H9 (cell line): ENCODE measurements at regions not wholly inside any gene's neighbourhood (a gene's known extent, or its start where the extent isn't known, plus 50 kb on each side); places are given as distances from the start of the nearest gene placed in this dataset.

Experiments used
- DNase-seq: peaks from one replicate; pipeline ENCODE4 v3.0.0-alpha.2; 2017
- H2AFZ ChIP-seq: one replicate; pipeline ENCODE4 v1.6.1; 2013; ENCODE audit warnings: mild to moderate bottlenecking, low read length, control low read depth, moderate library complexity
- H2AK5ac ChIP-seq: 2 replicates; pipeline ENCODE4 v1.6.1; 2013; ENCODE audit warnings: low read length, control low read depth, mixed read lengths; ENCODE audit not compliant: insufficient read length
- H2BK120ac ChIP-seq: one replicate; pipeline ENCODE4 v1.6.1; 2013; ENCODE audit warnings: low read depth, mild to moderate bottlenecking, low read length, control low read depth, inconsistent platforms; ENCODE audit not compliant: poor library complexity, severe bottlenecking
- H2BK12ac ChIP-seq: 2 replicates; pipeline ENCODE4 v1.6.1; 2013; ENCODE audit warnings: low read length, control low read depth, mixed read lengths, low read depth; ENCODE audit not compliant: insufficient read length
- H2BK15ac ChIP-seq: 2 replicates; pipeline ENCODE4 v1.6.1; 2013; ENCODE audit warnings: low read depth, low read length, control low read depth
- H2BK20ac ChIP-seq: one replicate; pipeline ENCODE4 v1.6.1; 2013; ENCODE audit warnings: low read depth, mild to moderate bottlenecking, low read length, control low read depth, inconsistent platforms; ENCODE audit not compliant: poor library complexity, severe bottlenecking
- H2BK5ac ChIP-seq: 2 replicates; pipeline ENCODE4 v1.6.1; 2013; ENCODE audit warnings: low read length, control low read depth, mixed read lengths; ENCODE audit not compliant: insufficient read length
- H3K14ac ChIP-seq: 2 replicates; pipeline ENCODE4 v1.6.1; 2013; ENCODE audit warnings: low read length, control low read depth; ENCODE audit not compliant: insufficient read depth
- H3K18ac ChIP-seq: 2 replicates; pipeline ENCODE4 v1.6.1; 2013; ENCODE audit warnings: low read depth, mild to moderate bottlenecking, mixed read lengths, low read length, control low read depth; ENCODE audit not compliant: insufficient read length
- H3K23ac ChIP-seq: 2 replicates; pipeline ENCODE4 v1.6.1; 2013; ENCODE audit warnings: low read length, control low read depth, mixed read lengths, low read depth; ENCODE audit not compliant: insufficient read length
- H3K23me2 ChIP-seq: 2 replicates; pipeline ENCODE4 v1.6.1; 2013; ENCODE audit warnings: low read depth, mild to moderate bottlenecking, mixed read lengths, low read length, control low read depth; ENCODE audit not compliant: insufficient read length, poor library complexity, severe bottlenecking
- H3K27ac ChIP-seq: 2 replicates; pipeline ENCODE4 v1.5.1; 2013; ENCODE audit warnings: low read length, control low read depth, mixed read lengths, low read depth; ENCODE audit not compliant: insufficient read length
- H3K27me3 ChIP-seq: 2 replicates; pipeline ENCODE4 v1.6.1; 2013; ENCODE audit warnings: low read length, control low read depth, inconsistent platforms; ENCODE audit not compliant: insufficient read depth
- H3K4ac ChIP-seq: 2 replicates; pipeline ENCODE4 v1.6.1; 2013; ENCODE audit warnings: low read depth, mild to moderate bottlenecking, control low read depth, inconsistent platforms, low read length, moderate library complexity
- H3K4me1 ChIP-seq: 2 replicates; pipeline ENCODE4 v1.6.1; 2013; ENCODE audit warnings: low read length, control low read depth, inconsistent platforms; ENCODE audit not compliant: insufficient read depth
- H3K4me2 ChIP-seq: 2 replicates; pipeline ENCODE4 v1.6.1; 2013; ENCODE audit warnings: low read length, control low read depth, mixed read lengths; ENCODE audit not compliant: insufficient read length, insufficient read depth
- H3K56ac ChIP-seq: 2 replicates; pipeline ENCODE4 v1.6.1; 2013; ENCODE audit warnings: low read depth, mild to moderate bottlenecking, mixed read lengths, low read length, control low read depth; ENCODE audit not compliant: insufficient read length
- H3K79me1 ChIP-seq: 2 replicates; pipeline ENCODE4 v1.6.1; 2013; ENCODE audit warnings: low read depth, mild to moderate bottlenecking, moderate library complexity, low read length, control low read depth, inconsistent platforms; ENCODE audit not compliant: insufficient read depth, poor library complexity, severe bottlenecking
- H3K79me2 ChIP-seq: 2 replicates; pipeline ENCODE4 v1.6.1; 2013; ENCODE audit warnings: low read length, control low read depth, inconsistent platforms; ENCODE audit not compliant: insufficient read depth
- H3K9ac ChIP-seq: 2 replicates; pipeline ENCODE4 v1.6.1; 2013; ENCODE audit warnings: low read length, control low read depth, mixed read lengths; ENCODE audit not compliant: insufficient read length; ENCODE audit errors: extremely low read depth
- H3K9me3 ChIP-seq: one replicate; pipeline ENCODE4 v1.6.1; 2013; ENCODE audit warnings: low read depth, low read length, inconsistent platforms; ENCODE audit not compliant: control insufficient read depth
- H3T11ph ChIP-seq: one replicate; pipeline ENCODE4 v1.6.1; 2013; ENCODE audit warnings: mild to moderate bottlenecking, low read length, control low read depth, inconsistent platforms
- H4K20me1 ChIP-seq: one replicate; pipeline ENCODE4 v1.6.1; 2013; ENCODE audit not compliant: control insufficient read depth, insufficient read length, insufficient read depth
- H4K5ac ChIP-seq: 2 replicates; pipeline ENCODE4 v1.6.1; 2013; ENCODE audit warnings: low read depth, mild to moderate bottlenecking, mixed read lengths, low read length, control low read depth; ENCODE audit not compliant: insufficient read length
- H4K8ac ChIP-seq: replicated peaks from 2 replicates; pipeline ENCODE4 v1.6.1; 2013; ENCODE audit warnings: low read length, control low read depth, mixed read lengths, low read depth; ENCODE audit not compliant: insufficient read length
- H4K91ac ChIP-seq: 2 replicates; pipeline ENCODE4 v1.6.1; 2013; ENCODE audit warnings: low read depth, mild to moderate bottlenecking, moderate library complexity, mixed read lengths, low read length, control low read depth; ENCODE audit not compliant: insufficient read length
- H3K27ac Mint-ChIP-seq, 3 experiments: 2 replicates in 2 of 3; 3 replicates in 1 of 3; pipeline ENCODE4 v1.8.0; 2020 to 2021; ENCODE audit warnings: mixed read lengths in 3 of 3, mild to moderate bottlenecking in 1 of 3, moderate library complexity in 1 of 3
- H3K27me3 Mint-ChIP-seq: 2 replicates; pipeline ENCODE4 v1.8.0; 2021; ENCODE audit warnings: low read depth, mild to moderate bottlenecking, moderate library complexity, mixed read lengths
- H3K36me3 Mint-ChIP-seq, 3 experiments: 2 replicates in 2 of 3; 3 replicates in 1 of 3; pipeline ENCODE4 v1.8.0; 2020 to 2021; ENCODE audit warnings: low read depth in 3 of 3, mixed read lengths in 3 of 3; ENCODE audit not compliant: insufficient read depth in 1 of 3
- H3K4me1 Mint-ChIP-seq, 2 experiments: 2 replicates each; pipeline ENCODE4 v1.8.0; 2020; ENCODE audit warnings: mixed read lengths in 2 of 2
- H3K4me3 Mint-ChIP-seq, 2 experiments: 2 replicates in 1 of 2; 3 replicates in 1 of 2; pipeline ENCODE4 v1.8.0; 2020 to 2021; ENCODE audit warnings: mild to moderate bottlenecking in 2 of 2, mixed read lengths in 2 of 2, moderate library complexity in 1 of 2
- H3K9me3 Mint-ChIP-seq, 2 experiments: 2 replicates in 1 of 2; 3 replicates in 1 of 2; pipeline ENCODE4 v1.8.0; 2020; ENCODE audit warnings: mild to moderate bottlenecking in 2 of 2, mixed read lengths in 2 of 2, moderate library complexity in 1 of 2
- CTCF ChIP-seq: fragments of 200-600 bp; sonication (generic); conservative IDR thresholded peaks from 3 replicates; pipeline ENCODE4 v1.8.0; 2021; ENCODE audit warnings: antibody characterized with exemption, mild to moderate bottlenecking

DNA sequence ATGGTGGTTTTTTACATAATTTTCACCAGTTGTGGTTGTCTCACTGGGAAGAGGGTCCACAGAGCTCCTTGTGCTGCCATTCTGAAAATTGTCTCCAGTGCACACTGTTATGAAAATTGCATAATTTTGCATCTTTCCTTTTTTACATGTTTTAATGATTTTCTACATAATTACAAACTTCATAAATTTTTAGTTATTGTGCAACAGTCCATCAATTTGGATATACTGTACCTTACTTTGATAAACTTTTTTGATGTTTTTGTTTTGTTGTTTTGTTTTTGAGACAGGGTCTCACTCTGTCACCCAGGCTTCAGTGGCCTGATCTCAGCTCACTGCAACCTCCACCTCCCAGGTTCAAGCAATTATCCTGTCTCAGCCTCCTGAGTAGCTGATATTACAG lies 70.6 kb upstream of the AUTS2 start:
- H3K56ac ChIP-seq: no peak overlapping the region
- no peak overlapping the region for H3K4ac ChIP-seq
- no peak overlapping the region for H3K27ac Mint-ChIP-seq
- no peak overlapping the region for H3K23ac ChIP-seq
- no peak overlapping the region for H2BK15ac ChIP-seq
- H3K9ac ChIP-seq: no peak overlapping the region
- H2BK12ac ChIP-seq: no peak overlapping the region
- H4K91ac ChIP-seq: no peak overlapping the region
- H4K20me1 ChIP-seq: no peaks in the 10 kb centered on the region
- H4K5ac ChIP-seq: no peak overlapping the region
- H3K4me2 ChIP-seq: no peak overlapping the region
- no peak overlapping the region for H3K18ac ChIP-seq
- no peak overlapping the region for H3T11ph ChIP-seq
- no peaks in the 10 kb centered on the region for H3K79me2 ChIP-seq
- H3K4me1 Mint-ChIP-seq: peaks cover 9 to 17% of the 10 kb centered on the region in 2 experiments
- H2BK120ac ChIP-seq: no peak overlapping the region
- no peak for DNase-seq
- H3K14ac ChIP-seq: no peak overlapping the region
- H3K9me3 ChIP-seq: no peaks in the 10 kb centered on the region
- no peaks in the 10 kb centered on the region for H3K36me3 Mint-ChIP-seq
- no peaks in the 10 kb centered on the region; the same call in 1 of the 2 replicates for H3K4me1 ChIP-seq
- H3K4me3 Mint-ChIP-seq: no peak overlapping the region
- H2AK5ac ChIP-seq: no peak overlapping the region
- no peak overlapping the region for H2AFZ ChIP-seq
- 0 out of 5 replicates have a peak, but pooled peaks cover 0 to 5% of the 10 kb centered on the region in 2 experiments for H3K9me3 Mint-ChIP-seq
- H2BK20ac ChIP-seq: no peak overlapping the region
- no peaks in the 10 kb centered on the region for H3K23me2 ChIP-seq
- peaks cover 14% of the 10 kb centered on the region for H3K27me3 Mint-ChIP-seq
- no peak overlapping the region for H3K27ac ChIP-seq
- no peak overlapping the region for H2BK5ac ChIP-seq
- no peaks in the 10 kb centered on the region for H3K79me1 ChIP-seq
- H4K8ac ChIP-seq: no peak overlapping the region
- no peaks in the 10 kb centered on the region for H3K27me3 ChIP-seq
- TF ChIP-seq CTCF: no peak
